Fibroblast of skin of left quadriceps (primary cell): ENCODE measurements at regions not wholly inside any gene's neighbourhood (a gene's known extent, or its start where the extent isn't known, plus 50 kb on each side); places are given as distances from the start of the nearest gene placed in this dataset.

ENCODE experiments used
- DNase-seq, 2 experiments: peaks; one replicate each; pipeline ENCODE4 v3.0.0-alpha.2; 2013; ENCODE audit warnings: low read depth in 2 of 2

DNA sequence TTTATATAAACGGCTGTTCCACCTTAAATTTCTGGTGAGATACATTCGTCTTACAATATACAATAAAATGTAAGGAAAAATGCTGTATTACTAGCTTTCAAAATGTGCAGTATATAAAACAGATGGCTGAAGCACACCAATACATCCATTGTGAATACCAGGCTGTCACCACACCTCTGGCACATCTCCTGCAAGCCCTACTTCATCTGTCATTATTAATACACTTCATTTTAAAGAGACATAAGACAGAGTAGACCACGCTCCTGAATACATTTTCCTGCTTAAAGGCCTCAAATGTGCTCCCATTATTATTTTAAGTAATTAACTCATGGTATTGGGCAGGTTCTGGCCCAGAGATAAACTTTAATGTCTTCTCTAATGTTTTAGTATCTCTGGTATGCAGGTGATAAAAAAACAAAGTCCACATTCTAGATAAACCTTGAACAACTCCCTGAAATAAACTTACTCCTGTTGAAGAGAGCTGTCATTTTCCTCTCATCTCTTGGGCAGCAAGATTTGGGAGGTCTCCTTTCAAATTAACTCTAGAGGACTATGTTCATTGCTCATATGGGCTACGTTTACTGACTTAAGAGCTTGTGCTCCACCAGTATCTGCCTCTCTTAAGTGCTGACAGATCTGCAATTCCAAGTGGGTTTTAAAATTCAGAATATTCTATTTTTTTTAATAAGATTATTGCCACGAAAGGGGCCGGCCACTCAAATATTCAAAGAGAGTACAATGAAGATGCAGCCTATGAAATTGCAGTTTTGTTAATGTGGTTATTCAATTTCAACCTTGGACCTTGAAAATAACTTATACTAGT, 396.5 kb upstream of the SEMA3D start:
- no peak for DNase-seq

DNA sequence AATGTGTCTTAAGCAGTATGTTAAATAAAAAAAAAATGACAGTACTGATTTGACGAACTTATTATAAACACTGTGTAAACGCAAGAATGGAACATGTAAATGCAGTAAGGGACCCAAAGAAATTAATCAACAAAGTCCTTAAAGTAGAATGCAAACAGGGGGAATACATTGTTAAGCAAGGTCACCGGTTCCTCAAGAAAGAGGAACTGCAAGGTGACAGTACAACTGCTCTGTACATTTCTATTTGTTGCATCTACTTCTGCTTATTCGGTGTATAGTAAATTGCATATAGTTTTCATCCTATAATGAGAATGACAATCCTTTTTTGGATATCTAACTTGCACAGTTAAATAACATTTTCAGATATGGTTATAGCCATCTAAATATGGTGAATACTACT, 387.0 kb upstream of the SEMA3D start:
- no peak for DNase-seq

DNA sequence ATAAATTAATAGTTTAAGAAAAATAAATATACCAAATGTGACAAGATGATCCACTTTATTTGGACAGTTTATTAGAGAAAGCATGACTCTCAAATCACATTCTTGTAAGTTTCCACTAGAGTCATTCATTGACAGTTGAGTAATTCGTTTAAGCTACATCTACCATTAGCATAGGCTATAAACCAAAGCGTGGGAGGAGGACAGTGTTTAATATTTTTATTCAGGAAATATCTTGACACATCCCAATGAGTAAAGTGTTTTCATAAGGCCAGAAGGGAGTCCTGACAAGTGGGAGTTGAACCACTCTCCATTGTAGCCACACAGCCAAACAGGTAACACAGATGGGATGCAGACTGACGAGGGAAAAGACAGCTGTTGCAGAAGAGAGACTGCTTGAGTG, 386.5 kb upstream of the SEMA3D start:
- no peak for DNase-seq

DNA sequence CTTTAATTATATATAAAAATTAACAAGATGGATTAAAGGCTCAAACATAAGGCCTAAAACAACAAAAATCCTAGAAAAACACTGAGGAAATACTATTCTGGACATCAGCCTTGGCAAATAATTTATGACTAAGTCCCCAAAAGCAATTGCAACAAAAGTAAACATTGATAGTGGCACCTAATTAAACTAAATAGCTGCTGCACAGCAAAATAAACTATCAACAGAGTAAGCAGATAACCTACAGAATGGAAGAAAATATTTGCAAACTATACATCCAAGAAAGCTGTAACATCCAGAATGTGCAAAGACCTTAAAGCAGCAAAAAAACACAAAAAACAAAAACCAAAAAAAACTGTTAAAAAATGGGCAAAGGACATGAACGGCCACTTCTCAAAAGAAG, 384.0 kb upstream of the SEMA3D start:
- no peak for DNase-seq

DNA sequence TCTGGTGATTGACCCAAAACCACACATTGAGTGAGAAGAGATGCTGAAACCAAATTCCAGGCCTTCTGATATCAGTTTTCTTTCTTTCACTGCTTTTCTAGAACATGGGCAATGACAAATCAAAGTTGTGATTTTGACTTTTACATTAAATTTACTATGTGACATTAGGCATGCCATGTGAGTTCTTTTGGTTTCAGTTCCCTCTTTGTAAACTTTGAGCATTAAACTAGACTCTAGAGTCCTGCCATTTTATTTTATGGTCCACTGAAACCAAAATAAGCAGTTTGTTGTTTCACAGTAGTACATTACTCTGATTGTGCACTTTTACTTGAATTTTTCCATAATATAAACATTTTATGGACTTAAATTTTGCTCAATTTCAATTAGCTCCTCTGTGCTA, 381.1 kb upstream of the SEMA3D start:
- no peak for DNase-seq

DNA sequence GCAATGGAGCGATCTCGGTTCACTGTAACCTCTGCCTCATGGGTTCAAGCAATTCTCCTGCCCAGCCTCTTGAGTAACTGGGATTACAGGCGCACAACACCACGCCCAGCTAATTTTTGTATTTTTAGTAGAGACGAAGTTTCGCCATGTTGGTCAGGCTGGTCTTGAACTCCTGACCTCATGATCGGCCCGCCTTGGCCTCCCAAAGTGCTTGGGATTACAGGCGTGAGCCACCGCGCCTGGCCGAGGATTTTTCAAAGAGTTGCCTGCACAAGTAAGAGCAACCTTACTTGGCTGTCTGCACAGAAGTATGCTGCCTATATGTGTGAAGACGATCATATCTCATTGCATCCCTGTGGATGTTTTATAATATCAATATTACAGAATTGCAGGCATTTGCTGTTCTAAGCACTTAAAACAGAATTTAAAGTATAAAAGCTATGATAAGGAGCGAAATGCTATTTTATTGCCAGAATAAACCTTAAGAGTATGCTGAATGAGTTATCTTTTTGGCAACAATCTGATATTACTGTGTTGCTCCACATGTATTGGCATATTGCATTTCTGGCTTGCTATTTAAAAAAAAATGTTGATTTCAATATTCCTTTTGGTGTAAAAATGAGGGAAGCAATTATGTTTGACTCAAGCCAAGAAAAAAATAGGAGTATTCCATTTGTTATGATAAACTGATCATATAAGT, 379.4 kb upstream of the SEMA3D start:
- DNase-seq: no peak

DNA sequence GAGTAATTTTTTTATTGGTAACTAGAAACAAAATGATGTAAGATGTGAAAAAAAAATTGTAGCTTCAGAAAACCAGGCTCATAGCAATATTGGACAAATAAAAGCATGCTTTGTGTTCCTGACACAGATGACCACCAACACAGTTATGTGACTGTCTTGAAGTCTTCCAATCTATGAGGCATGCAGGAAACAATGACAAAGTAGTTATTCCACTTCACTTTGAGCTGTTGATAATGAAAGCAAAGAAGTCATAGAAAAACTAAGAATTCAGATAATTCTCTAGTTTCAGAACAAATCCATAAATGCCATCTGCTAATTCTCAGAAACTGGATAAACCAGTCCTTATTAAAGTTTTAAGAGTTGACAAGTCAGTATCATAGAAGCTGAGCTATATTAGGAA, 378.4 kb upstream of the SEMA3D start:
- DNase-seq: no peak

DNA sequence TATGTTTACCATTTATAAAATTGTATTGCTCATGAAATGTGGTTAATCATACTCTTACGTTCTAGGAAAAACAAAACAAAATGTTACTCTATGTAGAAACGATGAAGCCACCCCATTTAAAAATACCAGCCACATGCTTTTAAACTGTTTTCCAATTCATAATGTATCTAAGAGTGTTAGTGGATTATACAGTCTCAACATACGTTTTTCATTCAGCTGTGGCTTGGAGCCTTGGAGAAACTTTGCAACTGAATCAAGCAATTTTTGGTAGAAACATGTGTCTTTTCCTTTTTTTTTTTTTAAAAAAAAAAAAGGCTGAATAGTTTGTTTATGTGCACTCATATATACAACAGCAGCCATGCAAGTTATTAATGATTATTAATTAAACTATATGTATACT, 378.0 kb upstream of the SEMA3D start:
- DNase-seq: no peak

DNA sequence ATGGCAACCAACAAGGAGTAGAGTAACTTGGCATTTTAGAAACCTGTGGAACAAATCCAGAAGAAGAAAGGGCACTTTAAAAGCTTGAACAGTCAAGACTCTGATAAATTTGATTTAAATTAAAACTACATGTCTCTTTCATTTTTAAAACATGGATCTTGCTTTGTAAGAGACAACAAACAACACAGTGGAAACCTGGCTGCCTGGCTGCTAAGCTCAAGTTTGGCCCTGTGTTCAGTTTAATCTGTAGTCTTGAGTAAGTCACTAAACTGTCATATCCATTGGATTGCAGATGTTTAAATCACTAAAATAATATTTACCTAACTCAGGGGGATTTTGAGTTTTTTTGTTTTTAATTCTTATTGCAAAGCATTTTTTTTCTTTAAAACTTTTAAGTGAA, 374.9 kb upstream of the SEMA3D start:
- DNase-seq: no peak

DNA sequence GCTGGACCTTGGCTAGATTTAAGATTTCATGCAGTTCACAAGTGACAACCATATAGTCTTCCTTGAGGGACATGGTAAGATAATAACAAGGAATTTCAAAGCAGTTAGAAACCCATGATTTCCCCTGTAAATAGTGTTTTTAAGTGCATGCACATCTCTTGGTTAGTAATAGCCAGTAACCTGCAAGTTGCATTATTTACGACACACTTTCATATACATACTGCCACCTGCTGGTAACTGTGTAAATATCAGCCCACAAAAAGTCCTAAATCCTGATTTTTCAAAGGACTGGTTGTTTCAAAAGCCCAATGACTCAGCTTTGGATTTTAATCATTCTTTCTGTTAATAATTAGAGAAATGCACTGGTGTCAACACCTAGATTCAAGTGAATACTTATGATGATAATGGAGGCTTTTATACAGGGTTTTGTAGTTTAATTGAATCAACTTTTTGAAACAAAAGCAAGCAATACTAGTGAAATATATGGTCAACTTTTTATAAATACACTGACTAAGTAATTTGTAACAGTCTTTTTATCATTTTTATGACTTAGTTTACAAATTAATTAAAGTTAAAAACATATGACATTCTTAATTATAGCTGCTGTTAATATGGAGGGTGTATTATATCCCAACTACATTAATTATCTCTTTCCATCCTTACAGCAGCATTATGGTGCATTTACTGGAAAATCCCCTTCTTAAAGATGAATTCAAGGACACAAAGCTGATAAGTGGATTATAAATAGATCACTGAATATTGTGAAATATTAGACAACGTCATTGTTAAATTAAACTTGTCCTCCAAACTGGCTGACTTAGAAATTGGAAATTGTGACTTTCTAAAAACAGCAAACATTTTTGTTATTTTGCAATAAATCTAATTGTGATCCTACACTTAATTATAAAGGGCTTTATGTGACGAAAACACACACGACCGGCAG, 367.7 kb upstream of the SEMA3D start:
- peak; percentile 77 for DNase-seq

DNA sequence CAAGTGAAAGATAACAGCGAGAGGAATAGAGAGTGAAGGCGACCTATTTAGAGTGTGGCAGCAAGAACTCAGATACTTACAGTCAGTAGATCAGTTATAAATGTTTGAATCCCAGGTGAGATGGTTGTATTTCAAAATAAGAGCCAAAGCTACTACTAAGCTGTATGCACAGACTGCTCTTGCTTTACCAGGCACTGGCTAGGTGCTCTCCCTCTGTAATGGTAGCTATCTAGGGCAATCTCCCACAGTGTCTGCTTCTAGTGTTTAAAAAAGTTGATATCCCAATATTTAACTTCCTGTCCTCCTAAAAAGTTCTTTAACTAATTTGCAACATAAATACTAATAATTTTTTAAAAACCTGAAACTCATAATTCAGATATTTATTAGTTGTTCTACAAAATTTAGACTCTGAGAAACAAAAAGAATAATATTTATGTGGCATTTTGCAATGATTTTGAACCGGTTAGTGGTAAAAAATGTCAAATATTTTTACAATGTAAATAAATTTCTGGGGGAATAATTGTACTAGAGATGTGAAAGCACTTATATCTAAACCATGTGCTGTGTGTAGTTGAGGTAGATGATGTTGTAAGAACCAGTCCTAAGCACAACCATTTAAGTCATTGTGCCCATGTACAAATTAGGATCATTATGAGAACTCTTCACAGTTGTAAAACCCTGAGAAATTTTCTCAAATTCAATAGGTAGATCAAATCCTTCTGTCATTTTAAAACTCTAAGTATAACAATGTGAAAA, 349.3 kb upstream of the SEMA3D start:
- DNase-seq: no peak

DNA sequence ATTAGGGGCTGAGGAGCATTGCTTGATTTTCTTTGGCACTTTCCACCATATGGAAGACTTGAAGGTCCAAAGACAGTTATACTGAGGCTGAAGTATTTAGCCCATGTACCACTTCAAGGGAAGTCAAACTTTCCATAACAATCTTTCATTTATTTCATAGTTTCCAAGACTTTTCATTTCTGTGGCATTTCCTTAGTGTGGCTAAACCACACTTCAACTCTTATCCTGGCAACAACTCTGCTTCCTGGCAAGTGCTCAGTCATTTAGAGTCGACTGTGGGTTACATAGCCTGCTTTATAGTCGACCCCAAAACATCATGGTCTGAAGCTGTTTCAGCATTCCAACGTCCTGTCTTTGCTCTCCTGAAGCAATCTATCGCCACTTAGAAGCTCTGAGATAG, 343.0 kb upstream of the SEMA3D start:
- DNase-seq: peak; percentile 84 to 88

DNA sequence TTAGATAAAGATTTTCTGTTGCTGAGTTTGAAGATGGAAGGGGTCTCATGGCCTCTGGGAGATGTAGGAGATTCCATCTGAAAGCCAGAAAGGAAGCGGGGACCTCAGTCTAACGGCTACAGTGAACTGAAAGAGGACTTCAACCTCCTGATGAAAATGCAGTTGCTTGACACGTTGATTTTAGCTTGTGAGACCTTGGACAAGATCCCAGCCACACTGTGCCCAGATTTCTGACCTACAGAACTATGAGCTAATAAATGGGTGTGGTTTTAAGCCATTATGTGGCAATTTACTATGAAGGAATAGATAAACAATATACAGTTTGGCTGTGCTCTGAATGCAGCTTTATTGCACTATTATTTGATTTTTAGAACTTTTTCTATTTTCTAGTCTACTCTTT, 342.3 kb upstream of the SEMA3D start:
- DNase-seq: no peak

DNA sequence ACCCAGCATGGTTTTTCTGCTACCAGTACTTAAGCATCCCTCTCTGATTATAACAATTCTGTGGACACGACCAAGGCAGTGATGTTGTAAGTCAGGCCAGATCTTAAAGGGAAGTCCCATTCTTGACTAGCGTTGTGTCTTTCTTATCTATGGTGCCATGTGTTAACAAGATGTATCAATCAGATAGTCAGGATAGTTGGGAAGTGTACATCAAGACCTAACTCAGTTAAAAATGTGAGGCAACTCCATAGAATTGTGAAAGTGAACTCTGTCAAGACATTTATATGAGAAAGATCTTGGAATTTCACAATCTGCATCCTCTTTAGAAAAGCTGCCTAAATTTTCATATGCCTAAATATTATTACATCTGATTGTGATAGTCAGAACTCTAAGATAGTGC, 341.7 kb upstream of the SEMA3D start:
- DNase-seq: no peak

DNA sequence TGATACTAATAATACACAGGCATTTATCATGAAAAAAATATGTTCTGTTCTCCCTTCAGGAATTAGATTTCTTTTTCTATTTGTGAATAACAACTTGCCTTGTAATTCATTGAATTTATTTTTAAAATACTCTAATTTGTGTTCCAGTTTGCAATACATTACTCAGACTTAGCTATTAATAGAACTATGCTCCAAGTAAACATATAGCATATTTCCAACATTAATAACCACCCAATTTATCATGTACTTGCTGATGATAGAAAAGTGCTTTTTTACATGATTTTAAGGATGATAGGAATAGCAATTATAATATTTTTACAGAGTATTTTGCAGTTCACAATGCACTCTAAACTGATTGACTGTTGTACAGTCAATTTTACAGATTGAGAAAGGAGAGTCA, 338.8 kb upstream of the SEMA3D start:
- no peak for DNase-seq

DNA sequence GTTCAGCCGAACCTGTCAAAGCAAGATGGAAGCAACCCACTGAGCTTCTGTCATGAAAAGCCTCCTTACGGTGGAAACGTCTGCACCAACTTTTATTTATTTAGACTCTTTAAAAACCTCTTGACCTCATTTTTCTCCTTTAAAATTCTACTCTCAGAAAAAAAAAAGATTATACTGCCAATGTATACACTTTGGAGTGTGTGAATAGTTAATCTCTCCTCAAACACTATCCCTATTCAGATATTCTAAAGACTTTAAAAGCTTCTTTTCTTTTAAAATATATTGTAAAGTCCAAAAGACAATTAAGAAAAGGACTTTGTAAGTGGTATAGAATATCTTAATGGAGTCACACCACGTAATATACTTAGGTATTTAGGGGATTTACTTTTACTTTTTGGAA, 335.2 kb upstream of the SEMA3D start:
- no peak for DNase-seq

DNA sequence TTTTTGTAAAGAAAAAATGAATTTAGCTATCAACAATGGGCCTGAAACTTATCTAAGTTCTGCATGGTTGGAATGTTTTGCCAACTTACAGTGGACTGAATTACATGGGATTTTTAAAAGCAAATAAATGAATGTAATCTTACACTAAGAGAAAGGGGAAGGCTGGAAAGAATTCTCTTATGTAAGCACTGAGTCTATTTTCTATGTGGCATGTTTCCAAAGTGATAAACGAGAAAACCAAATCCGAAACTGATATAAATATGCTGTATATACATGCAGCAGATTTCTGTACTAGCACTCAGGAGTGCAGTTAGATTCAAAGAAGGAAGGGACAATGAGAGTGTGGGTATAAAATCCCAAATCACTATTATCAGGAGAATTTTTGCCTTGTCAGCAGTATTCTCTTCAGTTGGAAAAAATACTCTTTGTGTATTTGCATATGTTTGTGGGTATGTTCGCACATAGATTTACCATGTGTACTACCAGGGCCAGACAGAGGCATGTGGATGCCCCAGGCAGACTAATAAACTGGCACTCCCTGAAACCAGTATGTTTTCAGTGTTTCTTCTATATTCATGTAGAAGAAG, 334.3 kb upstream of the SEMA3D start:
- no peak for DNase-seq

DNA sequence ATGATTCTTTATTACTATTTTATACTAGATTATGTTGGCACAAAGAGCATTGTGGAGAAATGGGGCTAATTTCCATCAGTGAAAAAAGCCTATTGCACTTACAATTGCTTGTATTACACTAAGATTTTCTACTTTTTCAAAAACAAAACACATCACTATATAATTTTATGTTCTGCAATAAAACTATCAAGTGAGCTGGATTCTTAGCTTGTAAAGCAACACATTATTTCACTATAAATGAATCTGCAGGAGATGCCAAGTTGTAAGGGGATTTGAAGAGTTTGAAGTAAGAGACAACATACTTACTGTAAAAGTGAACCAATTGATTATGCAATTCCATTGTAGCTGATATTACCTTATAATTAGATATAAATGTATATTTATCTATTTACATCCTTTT, 333.3 kb upstream of the SEMA3D start:
- DNase-seq: no peak

DNA sequence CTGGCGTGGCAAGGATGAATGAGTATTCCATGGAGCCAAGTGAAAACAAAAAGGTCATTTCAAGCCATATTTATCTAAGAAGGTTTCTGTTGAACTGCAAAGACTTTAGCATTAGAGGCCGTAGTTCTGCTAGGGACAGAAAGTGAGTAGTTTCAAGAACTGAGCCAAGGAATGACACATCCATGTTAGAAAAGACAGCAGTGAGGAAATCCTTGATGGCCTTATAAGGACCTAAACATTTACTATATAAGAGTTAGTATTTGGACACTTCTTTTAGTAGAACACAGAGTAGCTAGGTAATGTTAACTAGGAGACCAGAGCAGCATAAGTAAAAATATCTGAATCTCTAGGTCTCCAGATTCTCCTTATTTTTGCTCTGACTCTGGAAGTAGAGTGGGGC, 329.8 kb upstream of the SEMA3D start:
- DNase-seq: no peak

DNA sequence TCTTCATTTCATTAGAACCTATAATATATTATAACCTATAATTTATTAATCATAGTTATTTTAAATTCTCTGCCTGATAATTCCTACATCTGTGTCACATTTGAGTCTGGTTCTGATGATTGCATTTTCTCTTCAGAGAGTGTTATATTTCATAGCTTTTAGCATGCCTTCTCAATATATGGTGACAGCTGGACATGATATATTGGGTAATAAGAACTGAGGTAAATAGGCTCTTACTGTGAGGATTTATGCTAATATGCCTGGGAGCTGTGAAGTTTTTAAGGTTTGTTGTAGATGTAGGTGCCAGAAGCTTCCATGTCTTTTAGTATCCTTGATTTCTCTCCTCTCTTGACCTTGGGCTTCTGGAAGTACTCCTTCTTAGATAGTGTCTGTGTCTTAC, 325.9 kb upstream of the SEMA3D start:
- DNase-seq: peak; percentile 62 to 72

DNA sequence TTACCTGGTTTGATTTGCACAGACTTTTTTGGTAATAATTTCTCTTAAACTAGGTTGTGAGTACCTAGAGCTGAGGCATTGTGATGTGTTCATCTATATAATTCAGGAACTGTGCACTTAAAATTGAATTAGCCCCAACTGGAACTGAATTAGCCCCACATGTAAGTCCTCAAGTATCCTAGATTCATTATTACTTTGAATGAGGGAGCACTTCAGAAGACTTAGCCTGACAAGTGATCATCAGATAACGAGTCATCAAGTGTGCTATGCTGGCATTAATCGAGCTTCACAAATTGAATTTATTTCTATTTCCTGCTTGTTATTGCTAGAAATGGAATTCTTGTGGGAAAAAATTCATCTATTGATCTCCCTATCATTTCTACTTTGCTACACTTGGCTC, 323.4 kb upstream of the SEMA3D start:
- no peak for DNase-seq
